Breast epithelium (tissue), 4 donors: ENCODE measurements at regions not wholly inside any gene's neighbourhood (a gene's known extent, or its start where the extent isn't known, plus 50 kb on each side); places are given as distances from the start of the nearest gene placed in this dataset.

Experiments used
- DNase-seq, 2 donors: peaks; one replicate each; pipeline ENCODE4 v3.0.0-alpha.2; 2019; ENCODE audit warnings: low spot score in 2 of 2
- H3K27ac ChIP-seq, 2 donors: fragments of 200-600 bp; sonication (generic) in 1 of 2; one replicate each; pipeline ENCODE4 v1.5.1; 2016 to 2019; ENCODE audit warnings: mild to moderate bottlenecking in 1 of 2
- H3K27me3 ChIP-seq, 2 donors: fragments of 200-600 bp; sonication (generic) in 1 of 2; one replicate each; pipeline versions ENCODE4 v1.5.1 to v1.6.0; 2017 to 2019; ENCODE audit warnings: control low read depth in 1 of 2, mild to moderate bottlenecking in 1 of 2
- H3K36me3 ChIP-seq: fragments of 200-600 bp; one replicate; pipeline ENCODE4 v1.5.1; 2019
- H3K4me1 ChIP-seq, 2 donors: fragments of 200-600 bp; sonication (generic); one replicate each; pipeline ENCODE4 v1.5.1; 2016 to 2019; ENCODE audit warnings: control low read depth in 1 of 2
- H3K4me3 ChIP-seq, 3 donors: fragments of 200-600 bp; sonication (generic); 1 replicate in 2 of 3; 2 replicates in 1 of 3; pipeline ENCODE4 v1.5.1; 2016 to 2019; ENCODE audit warnings: mild to moderate bottlenecking in 3 of 3, moderate library complexity in 2 of 3
- H3K9me3 ChIP-seq, 2 donors: fragments of 200-600 bp; sonication (generic) in 1 of 2; one replicate each; pipeline ENCODE4 v1.5.1; 2016 to 2019; ENCODE audit warnings: control low read depth in 1 of 2
- POLR2A ChIP-seq: fragments of 450-650 bp; IDR thresholded peaks from one replicate; pipeline ENCODE4 v1.6.1; 2016; ENCODE audit warnings: antibody characterized with exemption, mild to moderate bottlenecking, moderate library complexity
- POLR2AphosphoS5 ChIP-seq, 3 donors: sonication (generic); formaldehyde crosslinking; IDR thresholded peaks; one replicate each; pipeline ENCODE4 v1.6.1; 2017; ENCODE audit warnings: antibody characterized with exemption in 3 of 3
- intact Hi-C: fragments of 100-400 bp; cut with DNase I; formaldehyde crosslinking; loops from one replicate; pipeline ENCODE4 v1.15.1; 2023; ENCODE audit warnings: low total_unique reads
- TF ChIP-seq, protein P1 (sequence below), 3 donors: fragments of 450-650 bp; IDR thresholded peaks; one replicate each; pipeline ENCODE4 v1.5.1; 2016 to 2017; ENCODE audit warnings: antibody characterized with exemption in 3 of 3, mild to moderate bottlenecking in 3 of 3, moderate library complexity in 3 of 3

DNA sequence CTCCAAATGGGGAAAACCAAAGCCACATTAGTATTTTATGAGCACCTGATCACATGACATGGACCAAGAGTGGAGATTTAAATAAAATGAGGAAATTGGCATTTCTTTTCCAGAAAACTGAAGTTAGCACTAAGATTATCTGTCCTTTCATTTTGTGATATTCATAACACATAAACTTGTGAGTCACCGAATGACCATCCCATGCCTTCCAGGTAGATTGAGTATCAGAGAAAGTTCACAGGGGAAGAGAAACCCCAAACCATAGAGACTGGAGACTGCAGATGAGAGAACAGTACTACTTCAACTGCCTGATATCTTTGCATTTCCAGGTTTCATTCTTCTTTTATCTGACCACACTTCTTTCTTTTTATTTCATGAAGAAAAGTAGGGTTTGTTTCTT lies 176.3 kb upstream of the LRP1B start:
- no peak for TF ChIP-seq POLR2A
- no peak for TF ChIP-seq POLR2AphosphoS5 (IDR thresholded peaks at IDR 0.05)
- TF ChIP-seq, protein P1, sequence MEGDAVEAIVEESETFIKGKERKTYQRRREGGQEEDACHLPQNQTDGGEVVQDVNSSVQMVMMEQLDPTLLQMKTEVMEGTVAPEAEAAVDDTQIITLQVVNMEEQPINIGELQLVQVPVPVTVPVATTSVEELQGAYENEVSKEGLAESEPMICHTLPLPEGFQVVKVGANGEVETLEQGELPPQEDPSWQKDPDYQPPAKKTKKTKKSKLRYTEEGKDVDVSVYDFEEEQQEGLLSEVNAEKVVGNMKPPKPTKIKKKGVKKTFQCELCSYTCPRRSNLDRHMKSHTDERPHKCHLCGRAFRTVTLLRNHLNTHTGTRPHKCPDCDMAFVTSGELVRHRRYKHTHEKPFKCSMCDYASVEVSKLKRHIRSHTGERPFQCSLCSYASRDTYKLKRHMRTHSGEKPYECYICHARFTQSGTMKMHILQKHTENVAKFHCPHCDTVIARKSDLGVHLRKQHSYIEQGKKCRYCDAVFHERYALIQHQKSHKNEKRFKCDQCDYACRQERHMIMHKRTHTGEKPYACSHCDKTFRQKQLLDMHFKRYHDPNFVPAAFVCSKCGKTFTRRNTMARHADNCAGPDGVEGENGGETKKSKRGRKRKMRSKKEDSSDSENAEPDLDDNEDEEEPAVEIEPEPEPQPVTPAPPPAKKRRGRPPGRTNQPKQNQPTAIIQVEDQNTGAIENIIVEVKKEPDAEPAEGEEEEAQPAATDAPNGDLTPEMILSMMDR (IDR thresholded peaks at IDR 0.05), result no peak
- DNase-seq, result no peak
- Histone ChIP-seq H3K27ac (no peak overlapping the region), H3K27me3 (no peaks in the 10 kb centered on the region), H3K4me3 (no peak overlapping the region), H3K9me3 (peaks cover 0 to 10% of the 10 kb centered on the region in 2 donors), H3K4me1 (no peaks in the 10 kb centered on the region), H3K36me3 (no peaks in the 10 kb centered on the region)
- intact Hi-C loops, result no loop called here

DNA sequence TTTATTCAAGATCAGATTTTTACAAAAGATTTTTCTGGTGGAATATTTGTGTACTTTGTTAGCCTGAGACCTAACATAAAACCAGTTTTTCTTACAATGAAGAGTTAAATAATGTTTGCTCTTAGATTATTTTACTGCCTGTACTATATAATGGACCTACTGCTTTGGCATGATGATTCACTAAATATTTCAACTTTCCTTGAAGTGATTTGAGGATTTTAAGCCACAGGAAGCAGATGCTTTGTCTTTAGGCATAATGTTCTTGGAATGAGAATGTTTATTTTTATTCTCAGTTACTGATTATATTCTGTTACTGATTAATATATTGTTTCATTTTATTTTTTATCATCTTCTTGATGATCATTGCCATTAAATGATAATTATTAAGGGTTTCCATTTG lies 175.3 kb upstream of the LRP1B start:
- H3K4me3 ChIP-seq, result no peak overlapping the region
- intact Hi-C loops, result no loop called here

DNA sequence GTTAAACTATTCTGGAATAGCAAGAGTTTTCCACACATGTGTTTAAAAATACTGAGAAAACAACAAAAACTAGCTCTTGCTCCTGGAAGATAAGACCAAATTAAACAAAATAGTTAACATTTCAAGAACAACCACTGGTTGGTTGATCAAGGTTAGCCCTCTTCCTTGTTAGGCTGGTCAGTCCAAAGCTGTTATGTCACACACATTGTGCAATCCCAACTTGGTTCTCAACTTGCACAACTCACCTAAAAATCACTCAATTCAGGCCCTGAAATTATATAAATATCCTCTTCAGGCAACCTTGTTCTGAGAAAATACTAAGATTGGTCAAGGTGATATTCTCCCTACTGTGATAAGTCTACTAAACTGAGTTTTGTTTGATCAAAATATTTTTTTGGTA lies 169.7 kb upstream of the LRP1B start:
- H3K9me3 ChIP-seq, result no peaks in the 10 kb centered on the region
- H3K36me3 ChIP-seq, result no peaks in the 10 kb centered on the region
- H3K4me1 ChIP-seq, result no peaks in the 10 kb centered on the region
- DNase-seq, result no peak
- no peak overlapping the region for H3K4me3 ChIP-seq
- no peak overlapping the region for H3K27ac ChIP-seq
- TF ChIP-seq POLR2AphosphoS5 (IDR thresholded peaks at IDR 0.05) (no peak), POLR2A (no peak)
- TF ChIP-seq, protein P1 (IDR thresholded peaks at IDR 0.05), result no peak
- intact Hi-C loops, result no loop called here
- no peaks in the 10 kb centered on the region for H3K27me3 ChIP-seq

More for the DNA sequence above, 175.3 kb upstream of the LRP1B start:
- Histone ChIP-seq H3K36me3 (no peaks in the 10 kb centered on the region), H3K27me3 (no peaks in the 10 kb centered on the region), H3K4me1 (no peaks in the 10 kb centered on the region), H3K9me3 (peaks cover 0 to 10% of the 10 kb centered on the region in 2 donors), H3K27ac (no peak overlapping the region)
- DNase-seq, result no peak
- TF ChIP-seq, protein P1 (IDR thresholded peaks at IDR 0.05), result no peak
- no peak for TF ChIP-seq POLR2AphosphoS5 (IDR thresholded peaks at IDR 0.05)
- no peak for TF ChIP-seq POLR2A

DNA sequence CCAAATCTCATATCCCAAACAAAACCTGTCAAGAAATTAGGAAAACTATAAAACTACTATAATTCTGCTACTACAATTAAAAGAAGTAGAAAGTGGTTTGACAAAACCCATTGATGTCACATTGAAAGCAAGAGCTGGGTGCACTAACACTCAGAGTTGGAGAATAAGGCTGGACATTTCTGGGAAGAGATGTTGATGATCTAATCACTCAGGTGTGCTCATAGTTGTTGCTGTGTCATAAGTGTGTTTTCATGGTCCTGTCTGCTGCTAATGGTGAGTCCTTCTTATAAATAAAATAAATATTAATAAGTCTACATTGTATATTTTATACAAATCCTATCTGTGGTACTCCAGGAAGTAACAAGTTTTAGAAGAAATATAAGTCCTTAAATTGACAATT lies 168.2 kb upstream of the LRP1B start:
- H3K4me1 ChIP-seq, result no peaks in the 10 kb centered on the region
- no peak overlapping the region for H3K27ac ChIP-seq
- H3K9me3 ChIP-seq, result no peaks in the 10 kb centered on the region
- no peaks in the 10 kb centered on the region for H3K36me3 ChIP-seq
- TF ChIP-seq POLR2AphosphoS5 (IDR thresholded peaks at IDR 0.05) (no peak), POLR2A (no peak)
- TF ChIP-seq, protein P1 (IDR thresholded peaks at IDR 0.05), result no peak
- intact Hi-C loops, result no loop called here
- H3K27me3 ChIP-seq, result no peaks in the 10 kb centered on the region
- no peak for DNase-seq
- no peak overlapping the region for H3K4me3 ChIP-seq

DNA sequence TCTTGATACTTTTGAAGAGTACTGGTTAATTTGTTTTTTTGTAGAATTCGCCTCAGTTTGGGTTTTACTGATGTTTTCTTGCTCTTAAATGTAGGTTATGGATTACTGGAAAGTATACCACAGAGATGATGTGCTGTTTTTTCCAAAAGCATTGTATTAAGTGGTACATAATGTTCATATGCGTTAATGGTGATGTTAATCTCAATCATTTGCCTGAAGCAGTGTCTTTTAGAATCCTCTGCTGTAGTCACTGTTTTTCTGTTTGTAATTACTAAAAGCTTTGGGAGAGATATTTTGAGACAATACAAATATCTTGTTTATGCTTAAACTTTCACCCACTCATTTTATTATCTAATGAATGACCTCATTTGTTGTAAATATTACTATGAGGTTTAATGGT lies 163.4 kb upstream of the LRP1B start:
- intact Hi-C loops, result no loop called here
- H3K4me1 ChIP-seq, result no peaks in the 10 kb centered on the region
- TF ChIP-seq, protein P1 (IDR thresholded peaks at IDR 0.05), result no peak
- TF ChIP-seq POLR2A, result no peak
- no peak for TF ChIP-seq POLR2AphosphoS5 (IDR thresholded peaks at IDR 0.05)
- H3K27me3 ChIP-seq, result no peaks in the 10 kb centered on the region
- no peak overlapping the region for H3K4me3 ChIP-seq
- H3K9me3 ChIP-seq, result no peaks in the 10 kb centered on the region
- no peak overlapping the region for H3K27ac ChIP-seq
- DNase-seq, result no peak
- no peaks in the 10 kb centered on the region for H3K36me3 ChIP-seq
